ENCODE measurements at regions not wholly inside any gene's neighbourhood (a gene's known extent, or its start where the extent isn't known, plus 50 kb on each side); places are given as distances from the start of the nearest gene placed in this dataset.

DNA sequence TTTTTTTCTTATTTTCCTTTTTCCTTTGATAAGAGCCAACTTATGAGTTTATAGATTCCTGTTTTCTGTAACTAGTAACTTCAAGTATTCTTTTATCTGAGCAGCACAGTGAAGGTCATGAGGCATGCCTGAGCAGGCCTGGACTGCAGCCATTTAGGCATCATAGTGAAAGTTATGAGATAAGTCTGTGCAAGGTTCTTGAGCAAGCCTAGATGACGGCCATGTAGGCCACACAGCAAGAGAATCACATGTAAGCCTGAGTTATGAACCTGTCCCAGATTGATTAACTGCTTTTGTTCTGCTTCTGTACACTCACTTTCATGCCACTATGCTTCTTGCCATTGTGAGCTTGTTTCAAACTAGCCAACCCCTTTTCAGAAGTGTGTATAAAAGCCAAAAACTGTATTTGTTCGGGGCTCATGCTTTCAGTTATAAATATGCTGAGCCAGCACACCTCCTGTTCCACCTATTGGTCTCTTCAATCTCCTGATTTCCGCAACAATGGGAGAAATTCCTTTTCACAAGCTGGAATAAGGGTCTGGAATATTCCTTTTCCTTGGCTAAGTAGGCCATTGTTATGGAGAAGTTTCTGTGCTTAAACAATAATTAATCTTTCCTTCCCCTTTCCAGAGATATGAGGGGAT lies 745.7 kb downstream of the FAM181B start:
- no peaks in the 10 kb centered on the region for H3K4me1 ChIP-seq (ENCODE audit: control insufficient read depth in 1 of 2, extremely low read depth in 1 of 2, insufficient read depth in 2 of 2, low read length in 2 of 2)
- no peaks in the 10 kb centered on the region for H3K27me3 ChIP-seq (replicated peaks in 1 of 2; ENCODE audit: control insufficient read depth in 2 of 2, extremely low read depth in 1 of 2, insufficient read depth in 2 of 2, low read length in 1 of 2)
- H3K9me3 ChIP-seq = no peaks in the 10 kb centered on the region
- no peaks in the 10 kb centered on the region for H3K4me1 Mint-ChIP-seq
- peaks cover 5 to 13% (median 6%) of the 10 kb centered on the region in 3 donors for H3K9me3 Mint-ChIP-seq
- H3K27me3 Mint-ChIP-seq = peaks cover 0 to 4% of the 10 kb centered on the region in 2 donors
- H3K36me3 ChIP-seq (ENCODE audit: control insufficient read depth in 2 of 2, extremely low read depth in 1 of 2, insufficient read depth in 1 of 2, low read length in 1 of 2) = no peaks in the 10 kb centered on the region
- H3K27ac Mint-ChIP-seq = no peak overlapping the region
- CTCF ChIA-PET = no interaction called here
- H3K27ac ChIP-seq (ENCODE audit: low read length) = no peak overlapping the region
- no peak for ATAC-seq (replicated peaks in 1 of 4)
- no peaks in the 10 kb centered on the region for H3K36me3 Mint-ChIP-seq
- H3K4me3 Mint-ChIP-seq = no peak overlapping the region
- POLR2A ChIA-PET = no interaction called here
- DNase-seq = no peak
- 78% methylated on average over 2 of the region's 3 CpGs for WGBS (ENCODE audit: insufficient coverage)
- H3K4me3 ChIP-seq (ENCODE audit: control insufficient read depth in 1 of 2, extremely low read depth in 1 of 2, low read length in 1 of 2) = no peak overlapping the region

DNA sequence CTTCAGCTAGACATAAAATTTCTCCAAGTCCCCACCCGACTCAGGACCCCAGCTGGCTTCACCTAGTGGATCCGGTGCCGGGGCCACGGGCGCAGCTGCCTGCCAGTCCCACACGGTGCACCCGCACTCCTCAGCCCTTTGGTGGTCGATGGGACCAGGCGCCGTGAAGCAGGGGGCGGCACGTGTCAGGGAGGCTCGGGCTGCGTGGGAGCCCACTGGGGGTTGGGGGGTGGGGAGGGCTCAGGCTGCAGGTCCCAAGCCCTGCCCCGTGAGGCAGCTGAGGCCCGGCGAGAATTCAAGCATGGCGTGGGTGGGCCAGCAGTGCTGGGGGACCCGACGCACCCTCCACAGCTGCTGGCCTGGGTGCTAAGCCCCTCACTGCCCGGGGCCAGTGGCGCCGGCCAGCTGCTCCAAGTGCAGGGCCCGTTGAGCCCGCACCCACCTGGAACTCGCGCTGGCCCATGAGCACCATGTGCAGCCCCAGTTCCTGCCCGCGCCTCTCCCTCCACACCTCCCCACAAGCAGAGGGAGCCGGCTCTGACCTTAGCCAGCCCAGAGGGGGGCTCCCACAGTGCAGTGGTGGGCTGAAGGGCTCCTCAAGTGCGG lies 747.0 kb downstream of the FAM181B start:
- ChIA-PET CTCF (no interaction called here), POLR2A (no interaction called here)
- Mint-ChIP-seq H3K9me3 (peaks cover 5 to 13% (median 6%) of the 10 kb centered on the region in 3 donors), H3K4me3 (no peak overlapping the region), H3K4me1 (no peaks in the 10 kb centered on the region), H3K36me3 (no peaks in the 10 kb centered on the region), H3K27me3 (peaks cover 0 to 4% of the 10 kb centered on the region in 2 donors), H3K27ac (no peak overlapping the region)
- no peak overlapping the region for H3K27ac ChIP-seq (ENCODE audit: low read length)
- no peaks in the 10 kb centered on the region for H3K36me3 ChIP-seq (ENCODE audit: control insufficient read depth in 2 of 2, extremely low read depth in 1 of 2, insufficient read depth in 1 of 2, low read length in 1 of 2)
- no peak for ATAC-seq (replicated peaks in 1 of 4)
- DNase-seq = no peak
- H3K27me3 ChIP-seq (replicated peaks in 1 of 2; ENCODE audit: control insufficient read depth in 2 of 2, extremely low read depth in 1 of 2, insufficient read depth in 2 of 2, low read length in 1 of 2) = no peaks in the 10 kb centered on the region
- H3K4me1 ChIP-seq (ENCODE audit: control insufficient read depth in 1 of 2, extremely low read depth in 1 of 2, insufficient read depth in 2 of 2, low read length in 2 of 2) = no peaks in the 10 kb centered on the region
- H3K4me3 ChIP-seq (ENCODE audit: control insufficient read depth in 1 of 2, extremely low read depth in 1 of 2, low read length in 1 of 2) = no peak overlapping the region
- H3K9me3 ChIP-seq = no peaks in the 10 kb centered on the region
- 83% methylated on average over 17 of the region's 31 CpGs for WGBS (ENCODE audit: insufficient coverage)

DNA sequence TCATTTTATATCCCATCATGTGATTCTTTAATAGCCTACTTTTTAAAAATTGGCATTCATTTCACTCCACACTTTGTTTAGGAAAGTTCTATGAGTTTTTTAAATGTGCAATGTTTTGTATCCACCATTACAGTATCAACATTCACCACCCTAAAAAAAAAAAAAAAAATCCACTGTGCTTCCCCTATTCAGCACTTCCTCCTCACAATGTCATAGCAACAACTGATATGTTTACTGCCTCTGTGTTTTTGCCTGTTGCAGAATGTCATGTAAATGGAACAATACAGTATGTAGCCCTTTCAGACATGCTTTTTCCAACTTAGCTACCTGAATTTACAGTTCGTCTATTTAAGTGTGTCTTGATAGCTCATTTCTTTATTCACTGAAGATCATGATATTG lies 754.2 kb downstream of the FAM181B start:
- Histone ChIP-seq H3K36me3 (ENCODE audit: control insufficient read depth in 2 of 2, extremely low read depth in 1 of 2, insufficient read depth in 1 of 2, low read length in 1 of 2) (no peaks in the 10 kb centered on the region), H3K4me1 (ENCODE audit: control insufficient read depth in 1 of 2, extremely low read depth in 1 of 2, insufficient read depth in 2 of 2, low read length in 2 of 2) (no peaks in the 10 kb centered on the region), H3K27me3 (replicated peaks in 1 of 2; ENCODE audit: control insufficient read depth in 2 of 2, extremely low read depth in 1 of 2, insufficient read depth in 2 of 2, low read length in 1 of 2) (no peaks in the 10 kb centered on the region), H3K4me3 (ENCODE audit: control insufficient read depth in 1 of 2, extremely low read depth in 1 of 2, low read length in 1 of 2) (no peak overlapping the region), H3K9me3 (no peaks in the 10 kb centered on the region), H3K27ac (ENCODE audit: low read length) (no peak overlapping the region)
- peak in 1 of 4 experiments; percentile 35 for ATAC-seq (replicated peaks in 1 of 4)
- no peak overlapping the region for H3K27ac Mint-ChIP-seq
- CTCF ChIA-PET = interaction anchor here in 1 of 2 donors (0.6 to 0.7 kb wide), 2 partner anchors 32 to 756 kb away, joined by 3 to 12 read pairs; no protein-coding TSS in a partner anchor
- DNase-seq = no peak
- peaks cover 0 to under 1% of the 10 kb centered on the region in 2 donors for H3K27me3 Mint-ChIP-seq
- H3K36me3 Mint-ChIP-seq = no peaks in the 10 kb centered on the region
- POLR2A ChIA-PET = interaction anchor here in 1 of 2 donors (0.5 kb wide), 1 partner anchor 384 kb away, joined by 4 read pairs; no protein-coding TSS in a partner anchor
- WGBS (ENCODE audit: insufficient coverage) = no CpG with 5 or more reads among the region's 1 CpG
- H3K4me3 Mint-ChIP-seq = no peak overlapping the region
- H3K4me1 Mint-ChIP-seq = no peaks in the 10 kb centered on the region
- H3K9me3 Mint-ChIP-seq = peaks cover 5 to 10% (median 9%) of the 10 kb centered on the region in 3 donors

DNA sequence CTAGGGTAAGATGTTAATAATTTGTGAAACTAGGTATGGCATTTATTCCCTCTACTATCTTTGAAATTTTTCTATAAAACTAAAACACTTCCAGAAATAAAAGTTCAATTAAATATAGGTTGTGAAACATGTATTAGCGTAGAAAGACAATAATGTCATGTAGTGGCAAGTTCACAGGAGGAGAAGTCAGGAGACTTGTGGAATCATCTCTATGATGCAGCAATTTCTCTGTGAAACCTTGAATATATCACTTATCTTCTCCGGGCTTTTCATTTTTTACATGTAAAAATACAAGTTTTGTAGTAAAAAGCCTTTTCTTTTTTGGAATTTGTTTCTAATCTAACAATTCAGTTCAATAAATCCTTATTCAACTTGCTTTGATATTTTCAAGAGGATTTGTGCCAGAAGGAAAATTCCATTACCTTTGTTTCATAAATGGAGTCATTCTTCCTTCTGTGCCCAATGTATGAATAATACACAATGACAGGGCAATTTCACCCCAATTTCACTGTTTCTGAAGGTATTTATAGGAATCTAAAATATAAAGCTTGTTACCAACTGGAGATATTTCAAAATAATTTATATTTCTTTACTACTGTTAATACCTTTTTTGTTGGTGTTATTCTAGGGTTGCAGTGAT lies 758.3 kb downstream of the FAM181B start:
- ATAC-seq (replicated peaks in 1 of 4) = no peak
- no peak overlapping the region for H3K27ac ChIP-seq (ENCODE audit: low read length)
- H3K9me3 ChIP-seq = no peaks in the 10 kb centered on the region
- CTCF ChIA-PET = no interaction called here
- no peak for DNase-seq
- no peaks in the 10 kb centered on the region for H3K27me3 ChIP-seq (replicated peaks in 1 of 2; ENCODE audit: control insufficient read depth in 2 of 2, extremely low read depth in 1 of 2, insufficient read depth in 2 of 2, low read length in 1 of 2)
- no peaks in the 10 kb centered on the region for H3K36me3 Mint-ChIP-seq
- H3K36me3 ChIP-seq (ENCODE audit: control insufficient read depth in 2 of 2, extremely low read depth in 1 of 2, insufficient read depth in 1 of 2, low read length in 1 of 2) = no peaks in the 10 kb centered on the region
- POLR2A ChIA-PET = no interaction called here
- no peak overlapping the region for H3K4me3 ChIP-seq (ENCODE audit: control insufficient read depth in 1 of 2, extremely low read depth in 1 of 2, low read length in 1 of 2)
- WGBS (ENCODE audit: insufficient coverage) = no CpG with 5 or more reads among the region's 2 CpGs
- no peaks in the 10 kb centered on the region for H3K4me1 ChIP-seq (ENCODE audit: control insufficient read depth in 1 of 2, extremely low read depth in 1 of 2, insufficient read depth in 2 of 2, low read length in 2 of 2)
- H3K27me3 Mint-ChIP-seq = no peaks in the 10 kb centered on the region
- H3K4me3 Mint-ChIP-seq = no peak overlapping the region
- peaks cover 5 to 10% (median 8%) of the 10 kb centered on the region in 3 donors for H3K9me3 Mint-ChIP-seq
- no peak overlapping the region for H3K27ac Mint-ChIP-seq
- peaks cover 0 to 3% (median 0%) of the 10 kb centered on the region in 3 donors for H3K4me1 Mint-ChIP-seq

DNA sequence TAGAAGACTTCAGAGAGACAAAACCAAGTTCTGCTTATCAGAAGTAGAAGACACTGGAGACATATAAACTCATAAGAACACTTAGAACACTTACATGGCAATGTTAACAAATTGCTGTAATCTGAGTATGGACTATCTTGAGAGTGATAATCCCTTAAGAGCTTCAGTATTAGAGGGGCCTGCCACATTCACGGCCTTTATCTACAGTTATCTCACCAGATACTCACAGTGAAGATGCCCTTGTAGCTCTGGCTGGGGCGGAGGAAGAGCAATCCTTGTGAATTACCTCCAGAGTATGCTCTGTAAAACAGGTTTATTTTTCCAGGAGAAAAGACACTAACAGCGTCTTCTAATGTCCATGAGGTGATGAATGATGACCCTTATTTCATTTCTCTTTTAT lies 762.8 kb downstream of the FAM181B start:
- H3K4me3 Mint-ChIP-seq = no peak overlapping the region
- H3K4me1 Mint-ChIP-seq = peaks cover 0 to 6% (median 0%) of the 10 kb centered on the region in 3 donors
- CTCF ChIA-PET = interaction anchor here in 1 of 2 donors (1.2 kb wide), 1 partner anchor 184 kb away, joined by 4 read pairs; no protein-coding TSS in a partner anchor
- Histone ChIP-seq H3K27ac (ENCODE audit: low read length) (no peak overlapping the region), H3K36me3 (ENCODE audit: control insufficient read depth in 2 of 2, extremely low read depth in 1 of 2, insufficient read depth in 1 of 2, low read length in 1 of 2) (no peaks in the 10 kb centered on the region), H3K9me3 (no peaks in the 10 kb centered on the region), H3K27me3 (replicated peaks in 1 of 2; ENCODE audit: control insufficient read depth in 2 of 2, extremely low read depth in 1 of 2, insufficient read depth in 2 of 2, low read length in 1 of 2) (no peaks in the 10 kb centered on the region), H3K4me3 (ENCODE audit: control insufficient read depth in 1 of 2, extremely low read depth in 1 of 2, low read length in 1 of 2) (no peak overlapping the region), H3K4me1 (ENCODE audit: control insufficient read depth in 1 of 2, extremely low read depth in 1 of 2, insufficient read depth in 2 of 2, low read length in 2 of 2) (no peaks in the 10 kb centered on the region)
- WGBS (ENCODE audit: insufficient coverage) = no CpG with 5 or more reads among the region's 3 CpGs
- POLR2A ChIA-PET = interaction anchor here (0.7 kb wide), 2 partner anchors 40 to 120 kb away, joined by 3 to 4 read pairs; no protein-coding TSS in a partner anchor
- no peaks in the 10 kb centered on the region for H3K27me3 Mint-ChIP-seq
- no peaks in the 10 kb centered on the region for H3K36me3 Mint-ChIP-seq
- DNase-seq (no peak), ATAC-seq (replicated peaks in 1 of 4) (no peak)
- no peak overlapping the region for H3K27ac Mint-ChIP-seq
- no peaks in the 10 kb centered on the region for H3K9me3 Mint-ChIP-seq

DNA sequence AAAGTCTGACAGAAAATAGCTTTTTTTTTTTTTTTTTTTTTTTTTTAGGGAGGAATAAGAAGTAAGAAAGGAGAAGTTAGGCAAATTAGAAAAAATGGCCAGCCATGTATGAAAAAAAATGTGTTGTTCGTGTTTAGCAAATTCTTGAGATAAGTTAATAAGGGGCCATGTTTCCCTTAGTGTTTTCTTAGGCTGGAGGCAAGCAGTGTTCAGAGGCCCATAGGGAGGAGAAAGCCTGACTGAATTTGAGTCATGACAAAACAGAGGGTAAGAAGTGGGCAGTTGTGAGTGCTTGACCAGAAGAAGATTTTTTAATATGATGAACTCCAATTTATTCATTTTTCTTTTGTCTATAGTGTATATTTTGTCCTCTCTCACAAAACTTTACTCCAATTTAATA lies 766.4 kb downstream of the FAM181B start:
- Histone ChIP-seq H3K4me1 (ENCODE audit: control insufficient read depth in 1 of 2, extremely low read depth in 1 of 2, insufficient read depth in 2 of 2, low read length in 2 of 2) (peaks cover 0 to 3% of the 10 kb centered on the region in 2 experiments), H3K27ac (ENCODE audit: low read length) (no peak overlapping the region), H3K36me3 (ENCODE audit: control insufficient read depth in 2 of 2, extremely low read depth in 1 of 2, insufficient read depth in 1 of 2, low read length in 1 of 2) (no peaks in the 10 kb centered on the region), H3K27me3 (replicated peaks in 1 of 2; ENCODE audit: control insufficient read depth in 2 of 2, extremely low read depth in 1 of 2, insufficient read depth in 2 of 2, low read length in 1 of 2) (no peaks in the 10 kb centered on the region), H3K4me3 (ENCODE audit: control insufficient read depth in 1 of 2, extremely low read depth in 1 of 2, low read length in 1 of 2) (no peak overlapping the region), H3K9me3 (no peaks in the 10 kb centered on the region)
- CTCF ChIA-PET = no interaction called here
- POLR2A ChIA-PET = no interaction called here
- DNase-seq (no peak), ATAC-seq (replicated peaks in 1 of 4) (no peak)
- no peak overlapping the region for H3K4me3 Mint-ChIP-seq
- 60% methylated on average over 1 of the region's 1 CpG for WGBS (ENCODE audit: insufficient coverage)
- H3K36me3 Mint-ChIP-seq = no peaks in the 10 kb centered on the region
- H3K9me3 Mint-ChIP-seq = no peaks in the 10 kb centered on the region
- H3K4me1 Mint-ChIP-seq = peaks cover 13 to 19% (median 15%) of the 10 kb centered on the region in 3 donors
- no peak overlapping the region for H3K27ac Mint-ChIP-seq
- H3K27me3 Mint-ChIP-seq = no peaks in the 10 kb centered on the region
